ENCODE measurements at regions not wholly inside any gene's neighbourhood (a gene's known extent, or its start where the extent isn't known, plus 50 kb on each side); places are given as distances from the start of the nearest gene placed in this dataset.

- TF ChIP-seq POLR2A (IDR thresholded peaks at IDR 0.05): no peak
- TF ChIP-seq CTCF (IDR thresholded peaks at IDR 0.05): no peak
Measured at GRCh38 chr4:27720010-27720766, 859.5 kb downstream of the STIM2 start.

Data from lower leg skin (tissue), 3 donors.